ENCODE measurements at regions not wholly inside any gene's neighbourhood (a gene's known extent, or its start where the extent isn't known, plus 50 kb on each side); places are given as distances from the start of the nearest gene placed in this dataset.
"Not testable (repeated sequence)": the region's sequence is repeated elsewhere in the genome, so short reads cannot be mapped to it uniquely, and the experiment has no call there.

- DNase-seq (ENCODE audit: low spot score), result no peak
Observed at GRCh38 chr3:69647511-69648110, 91.7 kb upstream of the MITF start.

GRCh38 chr3:69647081-69647480 is 92.2 kb upstream of the MITF start:
- no peak for DNase-seq (ENCODE audit: low spot score)

GRCh38 chr3:69646287-69647067 is 92.8 kb upstream of the MITF start:
- DNase-seq (ENCODE audit: low spot score), result no peak

- DNase-seq (ENCODE audit: low spot score), result no peak
Observed at GRCh38 chr3:69642606-69643005, 96.7 kb upstream of the MITF start.

GRCh38 chr3:69639851-69640250 is 99.4 kb upstream of the MITF start:
- no peak for DNase-seq (ENCODE audit: low spot score)

GRCh38 chr3:69628951-69629350 is 110.3 kb upstream of the MITF start:
- no peak for DNase-seq (ENCODE audit: low spot score)

- no peak for DNase-seq (ENCODE audit: low spot score)
Observed at GRCh38 chr3:69613286-69613685, 126.0 kb upstream of the MITF start.

- no peak for DNase-seq (ENCODE audit: low spot score)
Observed at GRCh38 chr3:69612791-69613190, 126.5 kb upstream of the MITF start.

- not testable (repeated sequence) for DNase-seq (ENCODE audit: low spot score)
Observed at GRCh38 chr3:69609566-69609965, 129.7 kb upstream of the MITF start.

GRCh38 chr3:69607466-69608305 is 131.6 kb upstream of the MITF start:
- no peak for DNase-seq (ENCODE audit: low spot score)

GRCh38 chr3:69605867-69606266 is 133.4 kb upstream of the MITF start:
- DNase-seq (ENCODE audit: low spot score), result no peak

- DNase-seq (ENCODE audit: low spot score), result no peak
Observed at GRCh38 chr3:69604735-69605450, 134.4 kb upstream of the MITF start.

- DNase-seq (ENCODE audit: low spot score), result no peak
Observed at GRCh38 chr3:69602112-69602511, 137.2 kb upstream of the MITF start.

GRCh38 chr3:69594286-69594685 is 145.0 kb upstream of the MITF start:
- DNase-seq (ENCODE audit: low spot score), result peak; percentile 9

GRCh38 chr3:69591164-69591736 is 148.0 kb upstream of the MITF start:
- no peak for DNase-seq (ENCODE audit: low spot score)

- DNase-seq (ENCODE audit: low spot score), result no peak
Observed at GRCh38 chr3:69590111-69590510, 149.2 kb upstream of the MITF start.

- no peak for DNase-seq (ENCODE audit: low spot score)
Observed at GRCh38 chr3:69588170-69588569, 151.1 kb upstream of the MITF start.

- DNase-seq (ENCODE audit: low spot score), result no peak
Observed at GRCh38 chr3:69585472-69585871, 153.8 kb upstream of the MITF start.

GRCh38 chr3:69582044-69582443 is 157.2 kb upstream of the MITF start:
- DNase-seq (ENCODE audit: low spot score), result no peak

GRCh38 chr3:69579306-69580041 is 159.8 kb upstream of the MITF start:
- no peak for DNase-seq (ENCODE audit: low spot score)

- no peak for DNase-seq (ENCODE audit: low spot score)
Observed at GRCh38 chr3:69569520-69569919, 169.7 kb upstream of the MITF start.

Data from kidney tubule cell (primary cell).